CD1c-positive myeloid dendritic cell (primary cell): ENCODE measurements at regions not wholly inside any gene's neighbourhood (a gene's known extent, or its start where the extent isn't known, plus 50 kb on each side); places are given as distances from the start of the nearest gene placed in this dataset.
"Not testable (repeated sequence)": the region's sequence is repeated elsewhere in the genome, so short reads cannot be mapped to it uniquely, and the experiment has no call there.

ENCODE experiments used
- DNase-seq: peaks from one replicate; pipeline ENCODE4 v3.0.0-alpha.2; 2016; ENCODE audit errors: extremely low spot score

DNA sequence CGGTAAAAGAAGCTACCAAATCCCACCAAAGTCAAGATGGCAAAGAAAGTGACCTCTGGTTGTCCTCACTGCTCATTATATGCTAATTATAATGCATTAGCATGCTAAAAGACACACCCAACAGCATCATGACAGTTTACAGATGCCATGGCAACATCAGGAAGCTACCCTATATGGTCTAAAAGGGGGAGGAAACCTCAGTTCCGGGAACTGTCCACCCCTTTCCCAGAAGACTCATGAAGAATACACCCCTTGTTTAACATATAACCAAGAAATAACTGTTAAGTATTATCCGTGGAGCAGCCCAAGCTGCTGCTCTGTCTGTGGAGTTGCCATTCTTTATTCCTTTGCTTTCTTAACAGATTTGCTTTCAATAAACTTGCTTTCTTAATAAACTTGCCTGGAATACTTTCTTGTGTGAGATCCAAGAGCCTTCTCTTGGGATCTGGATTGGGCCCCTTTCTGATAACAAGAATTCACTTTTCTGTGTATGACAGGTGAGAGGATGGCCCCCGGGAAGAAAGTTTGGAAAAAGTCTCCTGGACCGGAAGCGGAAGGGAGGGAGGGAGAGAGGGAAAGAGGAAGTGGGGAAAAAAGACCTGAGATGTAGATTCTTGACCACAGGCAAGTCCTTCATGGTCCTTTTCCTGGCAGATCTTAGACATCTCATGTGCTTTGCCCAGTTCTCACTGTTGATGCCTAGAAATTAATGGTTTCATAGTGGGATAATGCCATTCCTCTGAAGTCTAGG lies 146.7 kb upstream of the ID4 start:
- DNase-seq, result no peak

DNA sequence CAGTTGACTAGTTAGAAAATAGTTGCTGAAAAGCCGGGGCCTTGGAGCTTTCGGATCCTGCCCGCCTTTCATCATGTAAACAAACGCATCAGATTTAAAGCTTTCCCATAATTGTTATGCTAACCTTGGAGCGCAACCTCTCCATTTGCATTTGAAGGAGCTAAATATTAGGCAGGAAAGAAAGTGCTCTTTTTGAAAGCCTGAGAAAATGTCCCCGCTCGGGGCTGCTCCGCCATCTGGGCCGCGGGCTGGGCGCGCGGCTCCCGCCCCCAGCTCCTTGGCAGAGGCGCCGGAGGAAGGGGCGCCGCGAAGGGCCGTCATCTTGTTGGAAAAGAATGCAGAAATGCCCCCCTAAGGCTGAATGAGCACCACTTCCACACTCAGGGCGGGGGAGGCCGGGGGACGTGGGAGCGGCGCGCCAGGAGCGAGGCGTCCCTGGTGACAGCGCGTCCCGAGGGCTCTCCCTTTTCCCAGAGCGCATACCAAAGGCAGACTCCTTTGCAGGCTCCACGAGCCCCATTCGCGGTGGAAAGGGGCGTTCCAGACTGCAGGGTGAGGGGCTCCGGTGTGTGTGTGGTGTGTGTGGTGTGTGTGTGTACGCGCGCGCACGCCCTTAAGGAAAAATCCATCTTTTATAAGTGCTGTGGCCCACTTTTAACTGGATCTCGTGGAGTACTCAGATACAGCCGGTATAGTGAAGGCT lies 145.6 kb upstream of the ID4 start:
- no peak for DNase-seq

DNA sequence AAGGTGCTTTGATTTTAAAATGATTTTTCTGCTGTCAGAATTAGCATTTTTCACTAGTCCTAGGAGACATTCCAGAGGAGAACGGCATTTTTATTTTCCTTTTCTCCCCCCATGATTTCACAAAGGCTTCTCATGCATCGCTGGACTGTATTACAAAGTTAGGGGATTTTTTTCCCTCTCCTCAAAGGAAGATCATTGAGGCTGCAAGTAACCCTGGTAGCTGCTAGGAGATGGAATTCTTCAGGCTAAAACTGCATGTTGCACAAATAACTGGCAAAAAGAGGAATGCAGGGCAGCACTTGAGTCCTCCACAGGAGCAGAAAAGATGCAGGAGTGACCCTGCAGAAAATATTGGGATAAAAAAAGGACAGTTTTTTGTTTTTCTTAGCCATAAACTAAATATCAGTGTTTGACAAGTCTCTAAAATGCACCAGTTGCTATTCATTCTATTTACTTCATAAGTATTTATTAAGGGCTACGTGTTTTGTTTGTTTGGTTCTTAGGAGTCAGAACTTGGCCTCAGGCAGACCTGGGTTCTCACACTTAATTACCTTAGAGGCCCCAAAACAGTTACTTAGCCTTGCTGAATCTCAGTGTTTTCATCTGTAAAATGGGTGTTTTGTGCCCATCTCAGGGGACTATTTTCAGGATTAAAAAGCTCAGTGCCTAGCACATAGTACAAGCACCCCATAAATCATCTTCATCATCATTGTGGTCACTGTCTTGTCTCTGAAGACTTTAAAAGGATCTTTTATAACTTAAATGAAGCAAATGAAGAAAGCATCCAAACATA lies 144.5 kb upstream of the ID4 start:
- DNase-seq, result no peak

DNA sequence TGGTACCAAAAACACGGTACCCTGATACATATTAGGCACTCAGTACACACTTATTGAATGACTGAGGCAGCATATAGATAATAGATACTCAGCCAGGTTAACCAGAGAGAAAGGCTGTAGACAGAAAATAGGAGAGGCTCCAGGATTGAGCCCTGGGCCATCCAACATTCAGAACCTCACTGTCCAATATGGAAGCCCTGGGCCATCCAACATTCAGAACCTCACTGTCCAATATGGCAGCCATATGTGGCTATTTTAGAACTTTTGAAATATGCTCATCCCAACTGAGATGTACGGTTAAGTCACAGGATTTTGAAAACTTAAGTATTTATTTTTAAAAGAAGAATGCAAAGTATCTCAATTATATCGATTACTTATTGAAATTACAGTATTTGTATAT lies 142.5 kb upstream of the ID4 start:
- DNase-seq, result no peak

DNA sequence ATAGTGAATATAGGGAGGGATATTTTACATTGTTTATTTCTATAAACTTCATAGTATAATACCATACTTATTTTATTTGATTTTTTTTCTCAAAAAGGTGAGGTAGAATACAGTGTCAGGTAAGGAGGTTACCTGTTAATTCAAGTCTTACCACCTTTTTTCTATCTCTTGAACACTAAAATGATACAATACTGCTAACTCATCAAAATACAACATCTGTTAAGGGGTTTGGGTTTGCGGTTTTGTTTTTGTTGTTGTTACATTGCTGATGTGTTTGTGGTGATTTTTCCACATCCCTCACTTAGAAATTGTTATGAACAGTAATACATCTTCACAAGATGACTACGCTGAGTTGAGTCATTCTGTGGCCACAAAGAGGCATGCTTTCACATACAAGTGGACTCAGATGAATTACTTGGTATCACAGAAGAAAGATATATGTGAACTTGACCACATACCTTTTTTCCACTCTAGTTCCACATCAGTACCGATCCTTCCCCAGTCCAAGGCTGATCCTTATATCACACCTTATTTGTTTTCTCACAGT lies 139.4 kb upstream of the ID4 start:
- no peak for DNase-seq

DNA sequence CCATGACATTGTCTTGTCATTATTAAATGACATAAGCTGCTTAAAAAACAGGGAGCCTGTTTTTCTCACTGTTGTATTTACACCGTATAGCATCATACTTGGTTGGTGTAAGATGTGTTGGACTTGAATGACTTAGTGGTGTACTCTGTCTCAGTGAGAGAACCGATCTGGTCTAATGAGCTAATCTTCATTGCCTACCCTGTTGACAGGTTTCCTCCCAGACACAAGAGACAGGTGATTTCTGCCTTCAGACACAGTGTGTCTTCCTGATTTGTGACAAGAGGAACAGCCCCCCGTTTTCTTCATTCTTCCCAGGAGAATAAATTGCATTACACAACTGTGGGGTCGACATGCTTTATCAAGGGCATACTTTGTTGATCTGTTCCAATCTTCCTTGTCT lies 137.2 kb upstream of the ID4 start:
- DNase-seq, result no peak

DNA sequence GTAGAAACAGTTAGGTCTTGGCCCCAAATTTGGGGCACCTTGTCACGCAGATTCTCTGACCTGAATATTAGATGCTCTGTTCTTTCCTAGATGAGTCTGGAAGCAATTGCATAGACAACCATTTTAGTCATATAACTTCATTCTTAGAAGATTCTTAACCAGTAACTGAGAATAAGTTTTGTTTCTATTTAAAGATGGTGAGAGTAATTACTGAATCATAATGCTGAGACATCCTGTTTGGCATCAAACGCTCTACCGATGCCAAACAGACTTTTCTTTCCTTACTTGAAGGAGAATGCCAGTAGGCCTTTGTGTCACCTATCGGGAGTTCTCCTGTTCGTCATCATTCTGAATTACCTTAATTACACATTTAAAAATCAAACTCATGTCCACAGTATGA lies 131.6 kb upstream of the ID4 start:
- DNase-seq, result no peak

DNA sequence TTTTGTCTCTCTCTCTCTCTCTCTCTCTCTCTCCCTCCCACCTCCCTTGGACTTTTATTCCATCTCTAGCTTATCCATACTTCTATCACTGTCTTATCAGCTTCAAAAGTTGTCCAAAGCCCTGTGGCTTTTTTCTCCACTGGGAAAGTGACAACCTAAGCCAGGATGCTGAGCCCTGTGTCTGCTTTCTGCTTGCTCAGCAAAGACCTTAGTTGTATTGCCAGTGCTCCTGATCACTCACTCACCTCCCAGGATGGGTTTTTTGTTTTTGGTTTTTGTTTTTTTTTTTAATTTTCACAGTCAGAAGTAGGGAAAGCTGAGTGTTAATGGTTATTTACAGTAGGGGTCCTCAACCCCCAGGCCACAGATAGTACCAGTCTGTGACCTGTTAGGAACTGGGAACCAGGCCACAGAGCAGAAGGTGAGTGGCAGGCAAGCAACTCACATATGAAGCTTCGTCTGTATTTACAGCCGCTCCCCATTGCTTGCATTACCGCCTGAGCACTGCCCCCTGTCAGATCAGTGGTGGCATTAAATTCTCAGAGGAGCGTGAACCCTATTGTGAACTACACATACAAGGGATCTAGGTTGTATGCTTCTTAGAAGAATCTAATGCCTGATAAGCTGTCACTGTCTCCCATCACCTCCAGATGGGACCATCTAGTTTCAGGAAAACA lies 125.0 kb upstream of the ID4 start:
- no peak for DNase-seq

DNA sequence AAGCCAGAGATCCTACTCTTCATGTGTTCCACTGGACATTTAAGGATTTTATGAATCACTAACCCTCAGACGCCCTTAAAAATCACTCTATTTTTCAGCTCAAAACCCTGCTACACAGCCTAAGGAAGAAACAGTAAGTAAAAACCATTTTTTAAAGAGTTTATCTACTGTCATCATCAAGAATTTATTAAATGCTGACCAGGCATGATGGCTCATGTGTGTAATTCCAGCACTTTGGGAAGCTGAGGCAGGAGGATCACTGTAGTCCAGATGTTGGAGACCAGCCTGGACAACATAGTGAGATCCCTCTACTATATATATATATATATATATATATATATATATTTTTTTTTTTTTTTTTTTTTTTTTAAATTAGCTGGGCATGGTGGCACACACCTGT lies 124.2 kb upstream of the ID4 start:
- DNase-seq, result no peak

DNA sequence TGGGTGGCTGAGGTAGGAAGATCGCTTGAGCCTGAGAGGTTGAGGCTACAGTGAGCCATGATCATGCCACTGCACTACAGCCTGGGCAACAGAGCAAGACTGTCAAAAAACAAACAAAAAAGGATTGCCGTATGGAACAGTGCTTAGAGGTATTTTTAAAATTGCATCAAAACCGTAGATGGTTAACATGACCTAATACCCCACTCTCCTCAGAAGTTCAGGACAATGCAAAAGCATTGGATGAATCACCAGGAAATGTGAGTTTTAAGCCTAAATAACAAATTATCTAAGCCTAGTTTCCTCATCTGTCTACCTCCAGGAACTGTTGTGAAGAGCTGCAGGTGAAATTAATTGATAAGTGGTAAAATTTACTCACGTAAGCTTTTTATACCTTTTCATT lies 123.8 kb upstream of the ID4 start:
- DNase-seq, result no peak

DNA sequence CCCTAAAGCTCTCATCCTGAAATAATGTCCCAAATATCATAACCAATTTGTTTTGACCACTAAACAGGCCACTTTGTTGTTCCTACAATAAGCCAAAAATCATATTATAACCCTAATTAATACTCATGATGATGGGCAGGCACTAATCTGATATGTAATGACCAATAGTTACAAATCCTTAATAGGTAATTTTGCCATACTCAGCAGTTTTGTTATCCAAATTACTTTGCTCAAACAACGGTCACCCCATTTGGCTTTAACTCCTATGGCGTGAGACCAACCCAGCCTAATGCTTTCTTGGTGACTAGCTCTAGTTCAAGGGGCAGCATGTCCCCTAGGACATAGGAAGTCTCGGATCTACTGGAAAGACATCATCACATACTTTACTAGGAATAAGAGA lies 123.2 kb upstream of the ID4 start:
- DNase-seq, result no peak

DNA sequence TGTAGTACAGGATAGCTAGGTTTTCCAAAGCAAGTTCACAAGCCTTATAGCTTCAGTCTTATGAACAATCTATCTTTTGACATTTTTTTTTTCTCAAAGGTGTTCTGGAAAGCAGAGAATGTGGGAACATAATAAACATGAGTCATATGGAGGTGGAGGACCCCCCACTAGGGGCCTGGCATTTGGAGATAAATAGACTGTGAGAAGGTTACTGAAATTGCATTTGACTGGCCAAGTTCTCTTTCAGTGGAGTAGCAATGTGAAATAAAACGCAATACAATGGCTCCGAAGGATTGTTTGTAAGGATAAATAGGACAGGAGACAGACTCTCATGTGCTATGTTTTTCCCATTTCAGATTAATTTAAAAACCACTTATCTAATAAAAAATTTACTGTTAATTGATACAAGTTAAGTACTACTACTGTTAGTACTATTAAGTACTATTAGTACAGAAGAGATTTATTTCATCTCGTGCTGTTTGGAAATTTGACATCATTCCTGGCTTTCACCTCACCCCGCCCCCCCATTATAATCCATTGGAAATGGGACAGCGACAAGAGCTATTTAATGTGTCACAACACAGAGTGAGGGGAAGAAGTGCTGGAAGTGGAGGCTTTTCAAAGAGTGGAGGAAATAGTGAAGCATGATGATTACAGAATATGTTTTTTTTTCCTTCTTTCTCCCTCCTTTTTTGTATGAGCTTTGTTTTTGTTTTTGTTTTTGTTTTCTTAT lies 122.6 kb upstream of the ID4 start:
- no peak for DNase-seq

DNA sequence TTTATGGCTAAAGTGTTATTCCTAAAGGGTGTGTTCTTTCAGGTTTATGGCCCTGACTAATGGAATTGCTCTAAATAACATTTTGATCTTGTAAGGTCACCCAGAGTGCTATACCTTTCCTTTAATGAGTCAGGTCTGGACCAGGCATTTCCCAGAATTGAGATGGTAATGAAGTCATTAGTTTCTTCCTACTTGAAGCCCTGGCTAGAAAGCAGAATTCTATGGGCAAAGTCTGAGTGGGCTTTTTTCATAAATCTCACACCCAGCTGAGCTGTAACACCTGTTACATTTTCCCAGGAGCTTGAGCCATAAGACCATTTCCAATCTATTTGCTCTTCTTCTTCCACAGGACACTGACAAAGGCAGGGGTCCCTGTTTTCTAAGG lies 122.0 kb upstream of the ID4 start:
- no peak for DNase-seq

DNA sequence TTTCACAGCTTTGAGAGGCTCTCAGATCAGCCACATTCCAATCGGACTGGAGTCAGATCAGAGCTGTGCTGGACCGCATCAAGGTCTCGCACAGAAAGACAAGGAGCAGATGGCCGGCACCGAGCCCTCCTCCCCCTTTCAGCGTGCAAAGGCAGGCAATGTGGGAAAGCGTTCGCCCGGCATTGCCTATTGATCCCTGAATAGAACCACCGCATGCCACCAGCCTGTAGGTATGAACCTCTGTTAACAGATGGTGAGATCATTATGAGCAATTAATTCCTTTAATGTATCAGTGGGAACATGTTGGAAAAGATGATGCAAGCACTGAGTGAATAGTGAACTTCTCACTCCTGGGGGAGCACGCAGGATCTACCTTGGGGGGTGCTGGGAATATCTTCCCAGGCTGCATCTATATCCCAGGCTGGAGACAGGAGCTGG lies 117.5 kb upstream of the ID4 start:
- no peak for DNase-seq

DNA sequence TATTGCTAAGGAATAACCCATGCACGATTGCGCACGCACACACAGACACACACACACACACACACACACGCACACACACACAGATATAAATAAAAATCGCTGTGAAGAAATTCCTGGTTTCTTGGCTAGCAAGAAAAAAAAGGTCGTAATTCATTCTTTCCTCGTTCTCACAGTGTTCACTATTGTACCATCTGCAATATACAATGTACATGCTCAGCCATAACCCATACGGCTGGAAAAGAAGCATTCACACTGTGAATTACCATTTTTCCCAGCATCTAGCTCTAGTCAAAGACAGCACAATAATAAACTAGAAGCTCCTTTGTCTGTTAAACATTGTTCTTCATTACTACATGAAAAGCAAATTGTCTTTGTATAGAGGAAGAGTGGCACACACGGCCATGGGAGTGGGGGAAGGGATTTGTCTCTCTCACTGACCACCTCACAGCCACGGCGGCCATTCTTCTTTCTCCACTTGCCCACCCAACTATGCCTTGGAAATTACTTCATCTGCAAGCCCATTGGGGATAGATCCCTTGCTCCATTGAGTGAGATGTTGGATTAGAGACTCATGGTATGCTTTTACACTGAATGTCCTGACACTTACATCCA lies 115.3 kb upstream of the ID4 start:
- no peak for DNase-seq

DNA sequence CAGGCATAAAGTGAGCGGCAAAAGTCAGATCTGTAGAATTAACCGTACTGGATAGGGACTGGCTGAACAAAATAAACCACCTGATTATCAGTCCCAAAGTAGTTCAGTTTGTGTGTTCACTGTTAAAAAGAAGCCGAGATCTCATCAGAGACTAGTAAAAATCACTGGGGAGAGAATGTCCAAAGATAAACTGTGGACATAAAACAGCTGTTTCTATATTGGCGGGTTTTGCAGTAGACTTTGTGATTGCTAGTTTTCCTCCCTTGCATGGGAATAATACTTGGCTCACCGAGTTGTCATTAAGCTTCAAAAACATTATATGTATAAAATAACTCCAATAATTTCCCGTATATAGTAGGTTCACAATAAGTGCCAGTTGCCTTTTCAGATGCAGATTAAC lies 114.2 kb upstream of the ID4 start:
- no peak for DNase-seq

DNA sequence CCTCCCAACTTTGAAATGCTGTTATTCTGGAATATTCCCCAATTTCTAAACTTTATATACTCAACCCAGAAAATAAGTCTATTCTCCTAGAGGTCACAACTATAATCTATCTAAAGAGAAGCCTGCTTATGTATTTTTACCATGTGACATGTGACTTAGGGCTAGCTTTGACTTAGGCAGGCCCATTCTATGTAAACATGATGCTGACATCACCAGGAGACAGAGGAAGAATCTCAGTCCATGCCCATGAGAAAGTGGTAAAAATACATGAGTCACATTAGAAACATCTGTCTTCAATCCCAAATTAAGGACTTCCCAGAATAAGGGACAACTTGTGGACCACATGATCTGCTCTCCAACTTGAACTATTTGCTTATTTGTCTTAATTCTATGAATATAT lies 113.6 kb upstream of the ID4 start:
- no peak for DNase-seq

DNA sequence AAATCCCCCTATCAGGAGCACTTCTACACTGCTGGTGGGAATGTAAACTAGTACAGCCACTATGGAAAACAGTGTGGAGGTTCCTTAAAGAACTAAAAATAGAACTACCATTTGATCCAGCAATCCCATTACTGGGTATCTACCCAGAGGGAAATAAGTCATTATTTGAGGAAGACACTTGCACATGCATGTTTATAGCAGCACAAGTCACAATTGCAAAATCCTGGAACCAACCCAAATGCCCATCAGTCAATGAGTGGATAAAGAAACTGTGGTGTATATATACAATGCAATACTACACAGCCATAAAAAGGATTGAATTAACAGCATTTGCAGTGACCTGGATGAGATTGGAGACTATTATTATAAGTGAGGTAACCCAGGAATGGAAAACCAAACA lies 111.7 kb upstream of the ID4 start:
- DNase-seq, result not testable (repeated sequence)

DNA sequence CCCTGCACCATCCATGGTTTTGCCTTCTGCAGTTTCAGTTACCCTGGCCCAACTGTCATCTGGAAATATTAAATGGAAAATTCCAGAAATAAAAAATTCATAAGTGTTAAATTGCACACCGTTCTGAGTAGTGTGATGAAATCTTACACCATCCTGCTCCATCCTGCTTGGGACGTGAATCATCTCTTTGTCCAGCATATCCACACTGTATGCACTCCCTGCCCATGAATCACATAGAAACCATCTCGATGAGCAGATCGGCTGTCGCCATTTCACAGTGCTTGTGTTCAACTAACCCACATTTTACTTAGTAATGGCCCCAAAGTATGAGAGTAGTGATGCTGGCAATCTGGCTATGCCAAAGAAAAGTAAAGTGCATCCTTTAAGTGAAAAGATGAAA lies 105.9 kb upstream of the ID4 start:
- no peak for DNase-seq

DNA sequence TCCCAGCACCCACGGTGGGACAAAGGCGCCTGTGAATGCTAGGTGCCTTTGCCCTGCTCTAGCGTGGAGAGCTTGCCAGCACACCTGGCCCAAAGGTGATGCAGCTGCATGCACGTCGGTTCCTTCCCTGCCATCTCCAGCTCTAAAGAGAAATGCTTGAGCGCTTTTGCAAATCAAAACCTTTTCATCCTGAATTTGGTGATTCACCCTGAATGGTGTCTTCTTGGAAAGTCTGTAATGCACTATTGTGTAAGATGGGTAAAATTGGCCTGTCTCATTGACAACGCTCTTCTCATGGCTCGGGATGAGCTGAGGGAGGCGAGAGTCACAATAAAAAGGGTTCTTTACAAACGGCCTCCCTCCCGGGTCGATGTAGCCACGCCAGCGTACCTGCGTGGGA lies 103.1 kb upstream of the ID4 start:
- no peak for DNase-seq

DNA sequence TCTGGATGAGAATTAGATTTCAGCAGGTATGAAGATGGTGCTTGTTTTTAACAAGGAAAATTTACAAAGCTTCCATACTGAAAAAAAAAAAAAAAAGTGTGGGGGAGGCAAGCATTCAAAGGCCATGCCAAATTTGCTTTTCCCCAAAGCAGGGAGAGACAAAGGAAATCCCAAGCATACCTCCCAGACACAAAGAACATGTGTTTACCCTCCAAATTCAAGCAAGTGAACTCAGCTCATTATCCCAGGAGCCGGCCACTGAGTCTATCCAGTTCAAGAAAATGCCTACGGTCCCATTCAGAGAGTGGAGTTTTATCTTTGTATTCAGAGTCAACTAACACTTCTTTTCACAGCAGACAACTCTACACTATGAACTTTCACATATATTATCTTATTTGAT lies 102.7 kb upstream of the ID4 start:
- no peak for DNase-seq
